DOHH2 (cell line): ENCODE measurements at regions not wholly inside any gene's neighbourhood (a gene's known extent, or its start where the extent isn't known, plus 50 kb on each side); places are given as distances from the start of the nearest gene placed in this dataset.

Experiments used
- H3F3A ChIP-seq: fragments of 200-600 bp; sonication (generic), shearing (Covaris generic); 2 replicates; pipeline ENCODE4 v1.6.0; 2016; ENCODE audit warnings: antibody characterized with exemption, mild to moderate bottlenecking; ENCODE audit not compliant: control insufficient read depth, insufficient read depth
- H3K27ac ChIP-seq: fragments of 200-600 bp; sonication (generic); 2 replicates; pipeline ENCODE4 v1.5.1; 2014; ENCODE audit warnings: low read depth, mild to moderate bottlenecking, low read length, moderate library complexity
- H3K27me3 ChIP-seq: fragments of 200-600 bp; sonication (generic); 2 replicates; pipeline ENCODE4 v1.6.1; 2014; ENCODE audit warnings: mild to moderate bottlenecking, low read length, mixed read lengths; ENCODE audit not compliant: control insufficient read depth
- H3K36me3 ChIP-seq: fragments of 200-600 bp; sonication (generic); 2 replicates; pipeline ENCODE4 v1.6.1; 2014; ENCODE audit warnings: mild to moderate bottlenecking, low read length, moderate library complexity, mixed read lengths; ENCODE audit not compliant: control insufficient read depth
- H3K4me1 ChIP-seq: fragments of 200-600 bp; sonication (generic); 2 replicates; pipeline ENCODE4 v1.6.1; 2014; ENCODE audit warnings: mild to moderate bottlenecking, low read length, mixed read lengths; ENCODE audit not compliant: control insufficient read depth
- H3K4me2 ChIP-seq: fragments of 200-600 bp; sonication (generic); 2 replicates; pipeline ENCODE4 v1.6.0; 2014; ENCODE audit warnings: mild to moderate bottlenecking, low read length, moderate library complexity
- H3K4me3 ChIP-seq: fragments of 200-600 bp; sonication (generic); 2 replicates; pipeline ENCODE4 v1.5.1; 2014; ENCODE audit warnings: mild to moderate bottlenecking, low read length, mixed read lengths
- H3K79me2 ChIP-seq: fragments of 200-600 bp; sonication (generic); 2 replicates; pipeline ENCODE4 v1.6.1; 2014; ENCODE audit warnings: mild to moderate bottlenecking, low read length, mixed read lengths; ENCODE audit not compliant: control insufficient read depth
- H3K9me2 ChIP-seq: fragments of 200-600 bp; sonication (generic); replicated peaks from 2 replicates; pipeline ENCODE4 v1.6.1; 2014; ENCODE audit warnings: mild to moderate bottlenecking, low read length, mixed read lengths; ENCODE audit not compliant: control insufficient read depth
- H3K9me3 ChIP-seq: fragments of 200-600 bp; sonication (generic); 2 replicates; pipeline ENCODE4 v1.6.1; 2014; ENCODE audit warnings: antibody characterized with exemption, low read length, mixed read lengths; ENCODE audit not compliant: control insufficient read depth, insufficient read depth
- H4K20me1 ChIP-seq: fragments of 200-600 bp; sonication (generic); 2 replicates; pipeline ENCODE4 v1.6.0; 2014; ENCODE audit warnings: low read depth, mild to moderate bottlenecking, antibody characterized with exemption, low read length, moderate library complexity; ENCODE audit not compliant: control insufficient read depth, insufficient read depth
- EZH2phosphoT487 ChIP-seq: fragments of 200-600 bp; sonication (generic); IDR thresholded peaks from 2 replicates; pipeline ENCODE4 v1.6.1; 2017; ENCODE audit warnings: borderline replicate concordance, mild to moderate bottlenecking, antibody characterized with exemption, low read length, moderate library complexity, mixed read lengths
- TF ChIP-seq, protein P1 (sequence below): fragments of 200-600 bp; sonication (generic); IDR thresholded peaks from one replicate; pipeline ENCODE4 v1.5.1; 2014; ENCODE audit warnings: antibody characterized with exemption, mild to moderate bottlenecking, low read depth, low read length; ENCODE audit not compliant: poor library complexity, severe bottlenecking

GRCh38 chr5:129378961-129379360 lies 81.1 kb upstream of the ADAMTS19 start:
- Histone ChIP-seq H3K4me2 (no peak overlapping the region), H3K27me3 (no peaks in the 10 kb centered on the region), H3K27ac (no peak overlapping the region), H3K36me3 (no peaks in the 10 kb centered on the region), H3F3A (no peaks in the 10 kb centered on the region), H3K4me1 (peaks cover 5% of the 10 kb centered on the region; the same call in 1 of the 2 replicates), H3K4me3 (no peak overlapping the region), H3K9me2 (no peaks in the 10 kb centered on the region; the same call in 1 of the 2 replicates), H3K9me3 (no peaks in the 10 kb centered on the region), H4K20me1 (no peaks in the 10 kb centered on the region), H3K79me2 (no peaks in the 10 kb centered on the region)
- TF ChIP-seq, protein P1, sequence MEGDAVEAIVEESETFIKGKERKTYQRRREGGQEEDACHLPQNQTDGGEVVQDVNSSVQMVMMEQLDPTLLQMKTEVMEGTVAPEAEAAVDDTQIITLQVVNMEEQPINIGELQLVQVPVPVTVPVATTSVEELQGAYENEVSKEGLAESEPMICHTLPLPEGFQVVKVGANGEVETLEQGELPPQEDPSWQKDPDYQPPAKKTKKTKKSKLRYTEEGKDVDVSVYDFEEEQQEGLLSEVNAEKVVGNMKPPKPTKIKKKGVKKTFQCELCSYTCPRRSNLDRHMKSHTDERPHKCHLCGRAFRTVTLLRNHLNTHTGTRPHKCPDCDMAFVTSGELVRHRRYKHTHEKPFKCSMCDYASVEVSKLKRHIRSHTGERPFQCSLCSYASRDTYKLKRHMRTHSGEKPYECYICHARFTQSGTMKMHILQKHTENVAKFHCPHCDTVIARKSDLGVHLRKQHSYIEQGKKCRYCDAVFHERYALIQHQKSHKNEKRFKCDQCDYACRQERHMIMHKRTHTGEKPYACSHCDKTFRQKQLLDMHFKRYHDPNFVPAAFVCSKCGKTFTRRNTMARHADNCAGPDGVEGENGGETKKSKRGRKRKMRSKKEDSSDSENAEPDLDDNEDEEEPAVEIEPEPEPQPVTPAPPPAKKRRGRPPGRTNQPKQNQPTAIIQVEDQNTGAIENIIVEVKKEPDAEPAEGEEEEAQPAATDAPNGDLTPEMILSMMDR, result no peak
- TF ChIP-seq EZH2phosphoT487, result no peak

DNA sequence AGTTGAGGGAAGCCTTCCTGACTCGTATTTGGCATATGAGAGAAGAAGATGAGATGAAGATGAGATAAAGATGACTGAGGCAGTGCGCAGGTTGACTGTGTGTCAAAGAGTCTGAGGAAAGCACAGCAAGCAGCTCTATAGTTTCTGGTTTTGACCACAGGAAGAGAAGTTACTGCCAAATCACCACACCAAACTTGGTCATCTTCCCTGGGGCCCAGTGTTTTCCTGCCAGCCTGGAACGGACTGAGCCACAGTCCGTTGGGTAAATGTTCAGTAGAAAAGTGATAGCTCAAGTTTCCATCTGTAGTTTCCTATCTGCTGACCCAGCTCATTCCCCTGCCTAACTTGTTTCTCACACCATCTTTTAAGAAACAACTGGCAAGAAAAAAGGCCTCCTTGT lies 80.7 kb upstream of the ADAMTS19 start:
- TF ChIP-seq, protein P1, result no peak
- TF ChIP-seq EZH2phosphoT487, result no peak
- no peak overlapping the region for H3K4me2 ChIP-seq
- H3K4me1 ChIP-seq, result peaks cover 5% of the 10 kb centered on the region; the same call in 1 of the 2 replicates
- no peak overlapping the region for H3K27ac ChIP-seq
- no peaks in the 10 kb centered on the region; the same call in 1 of the 2 replicates for H3K9me2 ChIP-seq
- no peaks in the 10 kb centered on the region for H3K79me2 ChIP-seq
- no peaks in the 10 kb centered on the region for H4K20me1 ChIP-seq
- no peaks in the 10 kb centered on the region for H3K27me3 ChIP-seq
- no peak overlapping the region for H3K4me3 ChIP-seq
- H3K36me3 ChIP-seq, result no peaks in the 10 kb centered on the region
- H3K9me3 ChIP-seq, result no peaks in the 10 kb centered on the region
- H3F3A ChIP-seq, result no peaks in the 10 kb centered on the region

DNA sequence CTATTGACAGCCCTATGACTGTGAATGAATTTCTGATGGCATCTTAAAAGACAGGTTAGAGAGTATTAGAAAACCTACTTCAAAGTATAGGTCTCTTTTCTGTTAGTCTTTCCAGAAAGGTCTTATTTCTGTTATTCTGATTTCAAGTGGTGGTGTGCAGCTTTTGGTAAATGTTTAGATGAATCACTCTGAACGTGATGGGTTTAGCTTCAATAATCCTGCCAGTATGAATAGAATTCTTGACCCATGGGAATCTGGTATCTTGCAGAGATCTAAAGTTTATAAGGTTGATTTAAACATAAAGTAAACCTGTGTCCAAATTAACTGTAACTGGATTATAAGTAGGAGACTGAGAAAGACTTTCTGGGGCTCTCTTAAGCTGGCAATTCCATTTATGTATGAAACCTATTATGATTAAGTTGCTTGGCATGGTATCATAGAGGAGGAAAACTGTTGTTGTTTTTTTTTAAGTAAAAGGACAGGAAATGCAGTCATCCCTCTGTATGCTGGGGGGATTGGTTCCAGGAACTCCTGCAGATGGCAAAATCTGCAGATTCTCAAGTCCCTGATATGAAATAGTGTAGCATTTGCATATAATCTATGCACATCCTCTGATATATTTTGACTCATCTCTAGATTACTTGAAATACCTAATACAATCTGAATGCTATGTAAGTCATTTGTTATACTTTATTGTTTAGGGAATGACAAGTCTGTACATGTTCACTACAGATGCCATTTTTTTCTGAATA lies 77.0 kb upstream of the ADAMTS19 start:
- Histone ChIP-seq H3K27ac (no peak overlapping the region), H3F3A (no peaks in the 10 kb centered on the region), H3K4me3 (no peak overlapping the region), H3K36me3 (no peaks in the 10 kb centered on the region), H4K20me1 (no peaks in the 10 kb centered on the region), H3K79me2 (no peaks in the 10 kb centered on the region), H3K27me3 (no peaks in the 10 kb centered on the region), H3K4me2 (no peak overlapping the region), H3K9me3 (no peaks in the 10 kb centered on the region), H3K4me1 (no peaks in the 10 kb centered on the region), H3K9me2 (no peaks in the 10 kb centered on the region; the same call in 1 of the 2 replicates)
- TF ChIP-seq EZH2phosphoT487, result no peak
- TF ChIP-seq, protein P1, result no peak
